Stimulated activated CD4-positive, alpha-beta T cell treated with anti-CD3 and anti-CD28 coated beads, Interleukin-1b, Interleukin-23, amount 100 ng/mL, for 24 hours (primary cell): ENCODE measurements at regions not wholly inside any gene's neighbourhood (a gene's known extent, or its start where the extent isn't known, plus 50 kb on each side); places are given as distances from the start of the nearest gene placed in this dataset.
A peak's percentile ranks its signal among the peaks of the same experiment; 100 is the strongest.

Experiments
- DNase-seq, 4 experiments: peaks; one replicate each; pipeline ENCODE4 v3.0.0-alpha.2; 2020; ENCODE audit warnings: low read depth in 4 of 4, low spot score in 1 of 4

DNA sequence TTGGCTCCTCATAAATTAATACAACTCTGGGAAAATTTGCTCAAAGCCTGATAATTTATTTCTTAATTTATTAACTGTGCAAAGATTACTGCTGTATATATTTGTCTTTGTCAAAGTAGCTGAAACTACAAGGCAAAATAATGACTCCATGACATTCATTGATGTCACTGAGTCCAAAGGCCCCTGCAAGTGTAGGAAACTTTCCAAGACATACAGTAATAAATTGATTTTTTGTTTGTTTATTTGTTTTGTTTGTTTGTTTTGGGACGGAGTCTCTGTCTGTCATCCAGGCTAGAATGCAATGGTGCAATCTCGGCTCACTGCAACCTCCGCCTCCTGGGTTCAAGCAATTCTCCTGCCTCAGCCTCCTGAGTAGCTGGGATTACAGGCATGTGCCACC, 96.8 kb upstream of the LPP start:
- no peak for DNase-seq

DNA sequence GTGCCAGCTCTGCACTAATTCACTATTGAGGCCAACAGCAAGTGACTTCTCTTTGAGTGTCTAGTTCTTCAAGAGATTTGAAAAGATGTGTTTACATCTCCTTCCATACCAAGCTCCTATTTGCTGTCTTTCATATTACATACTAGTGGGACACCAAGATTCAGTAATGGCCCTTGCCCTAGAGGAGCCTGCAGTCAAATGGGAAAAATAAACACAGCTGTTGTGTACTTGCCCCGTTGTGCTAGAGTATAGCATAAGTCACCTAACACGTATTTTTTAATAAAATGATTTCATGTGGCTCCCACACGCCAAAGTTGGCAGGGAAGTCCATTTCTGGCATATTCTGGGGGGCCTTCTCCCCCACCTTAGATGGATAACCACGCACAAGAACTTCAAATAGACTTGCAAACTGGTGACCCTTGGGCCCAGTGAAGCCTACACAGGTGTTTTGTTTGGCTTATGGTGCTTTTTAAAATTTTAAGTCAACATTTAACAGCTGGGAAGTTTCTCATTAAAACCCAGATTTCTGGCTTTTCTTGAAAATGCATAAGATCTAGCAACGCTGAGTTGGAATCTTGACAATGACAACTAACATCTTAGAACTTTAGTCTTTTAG, 95.3 kb upstream of the LPP start:
- no peak for DNase-seq

DNA sequence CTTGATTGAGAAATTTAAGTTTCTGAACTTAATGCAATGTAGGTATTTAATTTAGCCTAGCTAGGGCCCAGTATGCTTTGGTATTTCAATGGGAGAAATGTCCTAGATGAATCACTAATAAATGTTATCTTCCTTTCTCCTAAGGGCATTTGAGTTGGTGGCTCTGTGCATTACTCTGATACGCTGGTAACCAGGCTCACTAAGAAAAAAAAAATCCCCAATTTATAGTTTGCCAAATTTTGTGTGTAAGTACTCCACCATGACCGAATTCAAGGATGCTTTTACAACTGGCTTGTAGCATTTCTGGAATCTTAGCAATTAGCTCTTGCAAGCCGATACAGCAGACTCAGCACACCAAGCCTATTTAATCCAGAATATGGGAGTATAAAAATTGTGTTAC, 94.6 kb upstream of the LPP start:
- DNase-seq = no peak

DNA sequence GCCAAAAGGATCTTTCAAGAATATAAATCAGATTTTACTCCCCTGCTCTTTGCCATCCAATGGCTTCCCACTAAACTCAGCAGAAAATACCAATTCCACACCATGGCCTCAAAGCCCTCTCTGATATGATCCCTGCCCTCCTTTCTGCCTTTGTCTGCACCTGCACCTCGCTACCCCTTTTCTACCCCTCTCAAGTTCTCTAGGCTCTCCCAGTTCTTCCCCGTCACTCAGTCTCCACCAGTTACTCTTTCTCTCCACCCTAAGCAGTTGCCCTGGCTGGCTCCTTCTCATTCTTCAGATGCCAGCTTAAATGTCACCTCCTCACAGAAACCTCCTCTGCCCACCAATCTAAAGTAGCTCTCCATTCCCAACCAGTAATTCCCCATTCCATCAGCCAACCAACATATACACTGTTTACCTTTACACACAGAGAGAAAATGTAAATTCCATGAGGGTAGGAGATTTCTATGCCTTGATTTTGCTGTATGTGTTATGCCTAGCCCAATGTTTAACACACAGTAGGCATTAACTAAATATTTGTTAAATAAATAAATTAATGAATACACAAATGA, 93.6 kb upstream of the LPP start:
- no peak for DNase-seq

DNA sequence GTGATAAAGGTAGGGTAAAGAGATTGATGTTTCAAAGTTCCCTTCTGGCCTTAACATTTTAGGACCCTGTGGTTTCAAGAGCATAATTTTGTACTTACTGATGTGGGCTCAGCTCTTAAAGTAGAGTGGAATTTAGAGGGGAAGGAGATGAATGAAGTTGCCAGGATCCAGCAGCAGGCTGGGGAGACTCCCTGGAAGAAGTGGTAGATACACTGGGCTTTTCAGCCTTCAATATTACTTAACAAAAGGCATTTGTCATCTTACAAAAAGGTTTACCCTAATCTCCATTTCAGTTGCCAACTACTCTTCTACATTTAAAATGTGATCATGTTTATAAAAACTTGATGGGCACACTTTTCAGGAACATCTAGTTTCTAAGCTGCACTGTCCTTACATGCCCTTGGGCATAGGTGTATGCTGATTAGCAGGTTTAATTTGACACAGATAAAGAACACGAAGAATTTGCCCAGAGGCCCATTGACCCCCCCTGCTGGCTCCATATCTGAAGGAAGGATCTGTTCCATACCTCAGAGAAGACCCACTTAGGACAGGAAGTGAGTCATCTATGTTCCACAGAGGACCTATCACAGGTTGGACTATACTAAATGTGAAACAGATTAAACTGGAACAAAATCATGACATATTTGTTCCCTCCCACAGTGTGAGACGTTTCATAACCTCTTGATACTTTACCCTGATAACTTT, 93.0 kb upstream of the LPP start:
- peak; percentile 18 to 61 (median 29) for DNase-seq

DNA sequence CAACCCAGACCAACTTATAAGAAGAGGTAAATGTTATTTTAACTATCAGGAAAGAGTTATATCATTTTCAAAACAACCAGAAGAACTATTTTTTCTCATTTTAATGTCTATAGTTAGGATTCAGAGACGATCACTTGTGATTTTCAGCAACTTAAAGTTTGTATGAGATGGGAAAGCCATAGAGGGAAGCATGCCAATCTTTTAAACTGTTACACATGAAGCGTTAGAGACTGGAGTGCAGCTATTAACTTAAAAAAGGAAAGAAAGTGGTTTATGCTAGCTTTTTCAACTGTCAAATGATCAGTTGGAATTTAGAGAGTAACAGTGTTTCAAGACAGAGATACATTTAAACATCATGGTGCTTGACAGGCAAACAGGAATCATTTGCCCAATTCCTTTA, 91.7 kb upstream of the LPP start:
- DNase-seq = no peak

DNA sequence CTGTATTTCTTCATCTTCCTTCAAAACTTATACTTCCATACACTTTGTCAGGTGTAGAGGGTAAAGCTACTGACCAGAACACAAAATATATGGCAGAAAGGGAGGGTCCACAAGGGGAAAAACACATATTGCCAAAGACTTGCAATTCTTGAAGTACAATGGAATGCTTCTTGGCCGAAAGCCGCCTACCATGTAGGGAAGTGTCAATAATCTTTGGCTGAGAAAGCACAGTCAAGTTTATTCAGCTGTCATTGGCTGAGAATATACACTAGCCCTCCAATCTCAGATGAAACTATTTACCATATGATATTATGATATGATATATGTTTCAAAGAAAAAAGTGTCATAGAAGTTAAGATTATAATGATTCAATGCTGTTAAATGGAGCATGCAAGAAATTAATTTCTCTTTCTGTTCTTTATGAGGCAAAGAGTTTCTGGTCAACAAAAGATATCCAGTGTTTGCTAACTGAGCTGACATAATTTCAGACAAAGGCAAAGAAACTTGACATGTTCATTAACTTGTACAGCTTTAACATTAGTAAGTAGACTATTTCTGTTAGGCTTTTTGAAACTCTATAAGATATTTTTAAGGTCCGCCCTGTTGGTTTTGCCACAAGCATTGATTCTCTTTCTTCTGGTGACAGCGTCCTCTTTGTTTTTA, 89.0 kb upstream of the LPP start:
- DNase-seq = no peak

DNA sequence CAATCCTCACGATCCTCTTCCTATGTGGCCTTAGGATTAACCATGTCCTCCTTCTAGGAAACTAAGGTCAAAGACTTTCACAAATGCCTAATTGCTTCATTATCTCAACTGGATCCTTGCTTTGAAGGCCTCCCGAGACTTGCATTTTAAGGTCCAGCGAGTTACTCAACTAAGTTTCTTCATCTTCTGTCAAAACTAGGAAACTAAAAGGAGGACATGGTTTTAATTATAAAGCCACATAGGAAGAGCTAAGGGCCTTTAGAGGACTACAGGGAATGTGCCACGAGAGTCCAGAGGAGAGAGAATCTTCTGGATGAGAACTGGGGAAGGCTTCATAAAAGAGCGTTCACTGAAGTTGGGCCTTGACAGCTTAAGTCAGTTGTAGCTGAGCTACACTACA, 87.8 kb upstream of the LPP start:
- no peak for DNase-seq

DNA sequence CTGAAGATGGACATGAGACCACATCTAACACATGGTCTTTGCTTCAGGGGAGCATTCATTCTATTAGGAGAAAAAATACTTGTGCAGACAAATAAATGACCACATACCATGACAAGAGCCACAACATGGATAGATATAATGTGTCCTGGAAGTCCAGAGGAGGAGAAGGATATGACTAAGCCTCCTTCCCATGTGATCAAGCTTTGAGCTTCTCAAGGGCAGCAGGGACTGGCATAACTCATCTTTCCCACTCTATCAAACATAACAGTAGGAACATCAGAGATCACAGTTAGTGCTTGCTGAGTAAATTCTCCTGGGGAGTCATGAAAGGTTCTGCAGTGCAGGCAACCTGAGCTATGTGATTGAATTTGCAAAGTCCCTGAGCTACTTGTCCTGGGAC, 86.0 kb upstream of the LPP start:
- DNase-seq = no peak

DNA sequence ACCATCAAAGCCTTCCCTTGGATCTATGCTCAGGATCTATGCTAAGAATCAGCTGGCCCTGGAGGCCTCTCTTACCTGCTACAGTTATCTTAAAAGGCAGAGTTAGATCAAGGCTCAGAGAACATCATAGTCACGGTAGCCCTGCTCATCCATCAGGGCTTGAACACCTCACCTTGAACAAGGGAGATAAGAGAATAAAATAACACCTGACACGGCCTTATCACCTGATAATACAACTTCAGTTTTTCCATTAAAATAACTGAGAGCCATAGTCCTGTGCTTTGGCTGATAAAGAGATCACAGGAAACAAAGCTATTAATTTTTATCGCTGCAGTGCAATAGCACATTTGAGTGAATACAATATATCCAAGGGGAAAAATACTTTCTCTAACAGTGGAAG, 85.6 kb upstream of the LPP start:
- no peak for DNase-seq

DNA sequence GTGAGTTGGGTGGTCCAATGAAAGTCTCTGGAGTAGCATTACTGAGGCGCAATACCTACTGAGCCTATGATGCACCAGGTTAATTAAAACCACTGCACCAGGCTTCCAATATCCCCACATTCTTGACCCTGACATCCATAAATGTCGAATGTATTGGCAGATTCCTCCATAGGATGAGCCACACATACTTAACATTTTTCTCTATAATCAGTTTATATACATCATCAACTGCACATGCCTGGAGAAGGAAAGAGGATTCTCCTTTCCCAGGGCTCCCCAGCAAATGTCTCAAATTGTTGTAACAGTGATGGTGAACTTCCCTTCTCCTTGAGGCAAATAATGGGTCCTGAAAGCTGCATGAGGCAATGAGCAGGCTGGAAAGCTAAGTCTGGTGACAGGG, 82.3 kb upstream of the LPP start:
- no peak for DNase-seq

DNA sequence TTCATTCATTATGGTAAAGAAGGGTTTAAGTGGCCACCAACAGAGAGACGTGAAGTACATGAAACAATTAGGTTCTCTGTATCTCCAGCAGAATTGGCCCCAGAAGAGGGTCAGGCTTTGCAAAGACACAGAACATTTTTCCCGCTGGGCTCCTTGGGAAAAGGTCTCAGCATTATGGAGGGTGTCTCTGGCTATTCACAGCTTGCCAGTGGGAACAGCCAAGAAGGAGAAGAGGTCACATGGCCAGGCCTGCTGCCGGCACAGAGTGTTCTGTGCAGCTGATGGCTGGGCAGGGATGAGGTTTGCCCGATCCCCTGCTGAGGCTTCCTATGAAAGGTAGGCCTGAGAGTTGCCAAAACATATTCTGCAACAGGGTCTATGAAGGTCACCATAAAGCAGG, 77.8 kb upstream of the LPP start:
- no peak for DNase-seq

DNA sequence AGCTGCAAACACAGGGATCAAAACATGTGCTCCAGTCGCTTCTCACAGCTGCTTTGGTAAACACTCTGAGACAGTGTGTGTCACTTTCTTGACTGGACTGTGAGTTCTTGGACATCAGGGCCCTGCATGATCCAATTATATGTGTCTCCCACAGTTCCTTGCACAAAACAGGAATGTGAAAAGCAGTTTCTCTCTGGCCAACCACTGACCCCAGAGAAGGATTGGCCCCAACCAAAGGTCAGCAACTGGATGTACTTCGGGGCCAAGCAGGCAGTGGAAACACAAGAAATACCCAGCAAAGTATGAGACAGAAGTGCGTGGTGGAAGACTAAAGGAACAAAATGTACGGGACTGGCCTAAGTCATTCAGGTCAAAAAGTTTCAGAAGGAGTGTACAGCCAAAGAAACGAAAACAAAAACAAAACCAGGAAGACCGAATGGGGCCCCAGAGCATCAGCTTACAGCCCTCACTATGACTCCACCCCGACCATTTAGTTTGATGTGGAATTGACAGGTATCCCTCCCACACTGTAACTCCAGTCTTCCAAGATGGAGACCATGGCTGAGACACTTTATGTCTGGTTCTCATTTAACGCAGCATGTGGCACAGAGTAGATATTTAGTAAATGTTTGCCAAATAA, 76.7 kb upstream of the LPP start:
- DNase-seq = no peak

DNA sequence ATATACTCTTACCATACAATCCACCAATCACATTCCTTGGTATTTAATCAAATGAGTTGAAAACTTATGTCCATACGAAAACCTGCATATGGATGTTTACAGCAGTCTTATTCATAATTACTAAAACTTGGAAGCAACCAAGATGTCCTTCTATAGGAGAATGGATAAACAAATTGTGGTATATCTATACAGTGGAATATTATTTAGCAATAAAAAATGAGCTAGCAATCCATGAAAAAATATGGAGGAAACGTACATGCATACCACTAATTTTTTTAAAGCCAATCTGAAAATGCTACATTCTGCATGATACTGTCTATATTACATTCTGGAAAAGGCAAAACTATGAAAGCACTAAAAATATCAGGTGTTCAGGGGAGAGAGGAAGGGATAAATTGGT, 73.9 kb upstream of the LPP start:
- no peak for DNase-seq

DNA sequence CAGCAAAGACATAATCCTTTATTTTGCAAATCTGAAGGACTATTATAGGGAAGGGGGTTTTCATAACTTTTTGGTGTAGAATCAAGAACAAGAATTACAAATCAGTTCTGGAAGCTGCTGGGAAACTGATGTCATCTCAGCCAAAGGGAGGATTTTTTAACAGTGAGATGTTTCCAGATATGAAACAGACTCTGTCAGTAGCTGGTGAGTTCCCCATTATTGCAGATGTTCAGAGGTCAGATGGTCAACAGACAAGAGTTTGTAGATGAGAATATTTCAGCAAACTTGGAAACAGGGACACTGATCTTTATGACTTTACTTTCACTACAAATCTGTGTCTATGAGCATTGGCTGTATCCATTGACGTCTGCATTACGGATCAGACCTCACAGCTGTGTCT, 71.9 kb upstream of the LPP start:
- DNase-seq = no peak

DNA sequence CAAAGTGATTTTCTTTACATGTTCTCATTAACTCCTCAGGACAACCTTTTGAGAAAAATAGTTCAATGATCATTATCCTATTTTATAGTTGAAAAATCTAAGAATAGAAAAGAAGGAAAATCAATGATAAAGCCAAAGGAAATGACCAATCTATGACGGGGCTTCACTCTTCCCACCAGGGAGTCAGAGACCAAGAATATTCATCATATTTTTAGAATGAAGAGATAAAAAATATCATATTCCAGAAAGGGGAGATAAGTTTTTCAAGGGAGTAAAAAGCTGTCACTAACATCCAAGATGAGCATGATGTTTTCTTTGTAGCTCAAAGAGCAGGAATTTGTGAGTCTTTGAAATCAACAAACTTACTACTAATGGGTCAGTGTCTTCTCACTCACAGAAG, 71.5 kb upstream of the LPP start:
- DNase-seq = no peak

DNA sequence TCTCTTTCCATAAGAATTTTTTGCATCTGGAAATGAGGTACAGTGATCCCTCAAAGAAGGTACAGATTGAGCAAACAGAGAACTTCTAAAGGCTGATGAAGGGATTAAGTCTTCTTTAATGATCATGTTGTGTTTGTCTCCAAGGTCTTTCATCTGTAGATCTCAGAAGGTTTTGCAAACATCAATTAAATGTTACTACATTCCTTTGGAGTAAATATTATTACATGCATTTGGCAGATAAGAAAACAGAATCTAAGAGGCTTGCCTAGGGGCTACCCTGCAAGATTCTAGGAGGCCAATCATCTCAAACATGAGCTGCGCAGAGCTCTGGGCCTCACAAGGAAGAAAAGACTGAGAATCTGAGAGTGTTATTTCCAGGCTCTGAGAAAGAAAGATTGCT, 70.9 kb upstream of the LPP start:
- DNase-seq = no peak

DNA sequence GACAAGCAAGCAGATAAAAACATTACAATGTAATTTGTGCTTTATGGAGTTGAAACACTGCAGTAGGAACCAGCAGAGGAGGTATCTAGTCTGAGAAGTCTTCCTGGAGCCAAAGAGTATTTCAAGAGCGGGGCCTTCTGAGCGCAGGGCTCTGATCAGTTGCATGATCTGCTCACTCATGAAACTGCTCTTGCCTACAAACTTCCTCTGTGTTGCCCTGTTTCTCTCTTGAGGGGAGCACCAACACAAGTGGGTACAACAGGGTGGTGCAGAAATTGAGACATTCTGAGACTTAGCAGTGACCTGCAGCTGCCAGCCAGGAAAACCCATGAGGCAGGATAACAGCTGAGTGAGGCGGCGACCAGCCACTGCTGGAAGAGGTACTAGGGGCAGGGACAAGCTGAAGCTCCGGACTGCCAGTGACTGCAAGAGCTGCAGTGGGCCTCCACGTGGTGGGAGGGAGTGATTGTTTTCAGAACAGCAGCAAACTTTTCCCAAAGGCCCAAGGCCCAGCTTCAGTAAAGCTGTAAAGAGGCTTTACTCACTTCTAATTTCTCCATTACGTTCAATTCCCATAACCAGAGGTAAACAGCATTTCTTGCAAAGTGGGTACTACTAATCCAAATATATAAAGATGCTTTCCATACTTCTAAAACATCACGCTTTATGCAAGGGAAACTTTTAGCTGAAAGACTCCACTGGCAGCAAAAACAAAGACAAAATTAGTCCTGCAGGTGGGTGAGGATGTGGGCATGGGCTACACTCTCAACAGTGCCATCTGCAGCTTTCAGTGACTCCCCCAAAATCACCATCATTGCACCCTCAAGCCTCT, 69.0 kb upstream of the LPP start:
- no peak for DNase-seq

DNA sequence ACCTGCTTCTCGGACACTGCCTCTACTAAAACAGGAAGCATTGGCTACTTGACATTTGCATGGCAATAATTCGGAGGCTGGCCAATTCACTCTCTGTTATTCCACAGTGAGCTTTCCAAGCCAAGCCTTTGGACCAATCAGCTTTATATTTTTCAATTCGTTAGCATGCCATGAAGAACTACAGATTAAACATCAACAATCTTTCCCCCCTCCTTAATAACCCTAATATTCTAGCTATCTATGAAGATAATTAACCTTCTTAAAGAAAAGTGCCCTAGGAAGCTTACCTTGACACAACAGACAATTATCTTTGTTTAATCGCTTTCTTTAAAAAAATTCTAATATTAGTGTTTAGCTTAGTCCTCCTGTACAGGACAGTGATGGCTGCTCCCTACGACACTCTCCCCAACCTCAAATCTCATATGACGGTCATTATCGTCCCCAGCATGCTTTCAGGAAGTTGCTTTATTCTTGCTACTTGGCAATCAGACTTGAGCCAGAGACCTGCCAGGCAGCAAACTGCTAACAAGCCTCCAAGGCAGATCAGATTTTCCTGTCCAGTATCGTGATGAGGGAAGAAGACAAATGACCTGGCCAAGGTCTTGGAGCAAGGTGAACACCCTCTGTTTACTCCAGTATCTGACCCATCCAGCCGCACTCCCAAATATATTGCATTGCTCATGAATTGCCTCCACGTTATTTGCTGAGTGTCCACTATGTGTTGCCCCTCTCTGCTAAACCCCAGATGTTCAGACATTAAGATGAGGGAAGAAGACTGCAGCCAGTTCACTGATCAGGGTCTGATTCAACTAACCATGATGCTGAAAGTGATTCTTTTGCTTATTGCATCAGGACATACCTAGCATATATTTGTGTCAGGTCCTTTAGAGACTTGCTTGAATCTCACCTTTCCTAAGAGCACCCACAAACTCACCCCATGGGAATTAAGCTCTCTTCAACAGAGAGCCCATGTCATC, 68.1 kb upstream of the LPP start:
- DNase-seq = no peak
